GM12878 (cell line): ENCODE measurements at regions not wholly inside any gene's neighbourhood (a gene's known extent, or its start where the extent isn't known, plus 50 kb on each side); places are given as distances from the start of the nearest gene placed in this dataset.

Experiments used
- ATAC-seq: fragments of 200-7000 bp; cut with Tn5 transposase; 3 replicates; pipeline ENCODE4 v1.9.1; 2020; ENCODE audit warnings: mild to moderate bottlenecking, moderate library complexity
- BruUV-seq: library from RNA; stranded (reverse); fragments of 400-500 nt; replicated peaks from 2 replicates; lab custom pipeline; 2021; lab: Mats Ljungman, UMichigan
- CTCF ChIA-PET: fragments of 300-600 bp; sonication (Branson Sonifier 250); formaldehyde crosslinking; extraction: SDS; loops from one replicate; lab custom pipeline; 2021; ENCODE audit warnings: inconsistent platforms; lab: Yijun Ruan, JAX
- POLR2A ChIA-PET: fragments of 350-600 bp; formaldehyde crosslinking; extraction: SDS; loops from one replicate; lab custom pipeline; 2021; ENCODE audit warnings: inconsistent platforms; lab: Charles Lee
- RAD21 ChIA-PET: fragments of 300-600 bp; sonication (Branson Sonifier 250); formaldehyde crosslinking; loops from one replicate; lab custom pipeline; 2023; ENCODE audit warnings: antibody characterized with exemption; ENCODE audit not compliant: unreplicated experiment; lab: Charles Lee
- SMC1A ChIA-PET: fragments of 300-600 bp; sonication (Branson Sonifier 250); formaldehyde crosslinking; loops from one replicate; lab custom pipeline; 2023; ENCODE audit not compliant: unreplicated experiment, uncharacterized antibody; lab: Charles Lee
- DNase-seq: peaks from one replicate; pipeline ENCODE4 v3.0.0-alpha.2; 2011; ENCODE audit warnings: low read depth, low spot score
- FAIRE-seq: peaks from 3 replicates; lab custom pipeline; 2011; peaks lifted over from hg19 to GRCh38; lab: Jason Lieb, UNC
- H2AFZ ChIP-seq: 2 replicates; pipeline ENCODE4 v1.6.0; 2011; ENCODE audit warnings: low read depth, low read length, control low read depth; ENCODE audit not compliant: control insufficient read depth
- H3K27ac ChIP-seq: 2 replicates; pipeline ENCODE4 v1.5.1; 2011; ENCODE audit warnings: control low read depth; ENCODE audit not compliant: control insufficient read depth, insufficient read depth
- H3K27me3 ChIP-seq, 2 experiments: replicated peaks in 1 of 2; 2 replicates each; pipeline versions ENCODE4 v1.6.0 to v1.6.1; 2011; ENCODE audit warnings: low read length in 1 of 2; ENCODE audit not compliant: control insufficient read depth in 2 of 2, insufficient read depth in 2 of 2
- H3K36me3 ChIP-seq, 2 experiments: 2 replicates each; pipeline ENCODE4 v1.5.1; 2011; ENCODE audit warnings: low read length in 1 of 2; ENCODE audit not compliant: control insufficient read depth in 2 of 2, insufficient read depth in 2 of 2
- H3K4me1 ChIP-seq: 2 replicates; pipeline ENCODE4 v1.6.1; 2011; ENCODE audit warnings: mild to moderate bottlenecking, low read length, moderate library complexity, mixed read lengths; ENCODE audit not compliant: control insufficient read depth, insufficient read depth
- H3K4me2 ChIP-seq: 2 replicates; pipeline ENCODE4 v1.6.0; 2011; ENCODE audit warnings: control low read depth; ENCODE audit not compliant: control insufficient read depth, insufficient read depth
- H3K4me3 ChIP-seq: fragments of 200-600 bp; sonication (generic); 2 replicates; pipeline ENCODE4 v1.5.1; 2016
- H3K79me2 ChIP-seq: 2 replicates; pipeline ENCODE4 v1.6.0; 2011; ENCODE audit warnings: low read length; ENCODE audit not compliant: control insufficient read depth, insufficient read depth
- H3K9ac ChIP-seq: 2 replicates; pipeline ENCODE4 v1.8.0; 2011; ENCODE audit warnings: low read length, control low read depth, mixed read lengths; ENCODE audit not compliant: control insufficient read depth, insufficient read depth
- H3K9me3 ChIP-seq: replicated peaks from 3 replicates; pipeline ENCODE4 v1.5.1; 2011; ENCODE audit warnings: mild to moderate bottlenecking, low read length; ENCODE audit not compliant: control insufficient read depth, insufficient read depth
- H4K20me1 ChIP-seq: 2 replicates; pipeline ENCODE4 v1.6.0; 2011; ENCODE audit not compliant: control insufficient read depth, insufficient read depth
- DPF2 ChIP-seq: fragments of 450-650 bp; IDR thresholded peaks from 2 replicates; pipeline ENCODE4 v1.6.1; 2017; ENCODE audit warnings: mild to moderate bottlenecking
- IKZF1 ChIP-seq: fragments of 450-650 bp; conservative IDR thresholded peaks from 2 replicates; pipeline ENCODE4 v1.6.1; 2017; ENCODE audit warnings: antibody characterized with exemption, mild to moderate bottlenecking
- JUNB ChIP-seq: IDR thresholded peaks from 2 replicates; pipeline ENCODE4 v1.6.1; 2016; ENCODE audit warnings: antibody characterized with exemption, mild to moderate bottlenecking
- KAT2A ChIP-seq: conservative IDR thresholded peaks from 2 replicates; pipeline ENCODE4 v1.6.1; 2011; ENCODE audit warnings: low read depth, low read length; ENCODE audit not compliant: control insufficient read depth
- LARP7 ChIP-seq: fragments of 450-650 bp; IDR thresholded peaks from 2 replicates; pipeline ENCODE4 v1.6.1; 2017; ENCODE audit warnings: mild to moderate bottlenecking
- NFYA ChIP-seq: IDR thresholded peaks from 2 replicates; pipeline ENCODE4 v1.6.1; 2011; ENCODE audit warnings: low read depth, mild to moderate bottlenecking, low read length, improper control_type of control experiment, borderline replicate concordance
- RBBP5 ChIP-seq: fragments of 200-600 bp; sonication (generic); conservative IDR thresholded peaks from 2 replicates; pipeline ENCODE4 v1.6.1; 2016
- SPI1 ChIP-seq: IDR thresholded peaks from 2 replicates; pipeline ENCODE4 v1.6.1; 2011; ENCODE audit warnings: low read depth, mild to moderate bottlenecking, low read length, moderate library complexity, borderline replicate concordance; ENCODE audit not compliant: insufficient read depth
- TCF3 ChIP-seq: IDR thresholded peaks from 2 replicates; pipeline ENCODE4 v1.6.1; 2012; ENCODE audit warnings: low read depth, mild to moderate bottlenecking, low read length, borderline replicate concordance; ENCODE audit not compliant: insufficient read depth
- ZNF207 ChIP-seq: fragments of 450-650 bp; IDR thresholded peaks from 2 replicates; pipeline ENCODE4 v1.6.1; 2014; ENCODE audit warnings: antibody characterized with exemption, mild to moderate bottlenecking, borderline replicate concordance
- WGBS: methylation state at CpG from one replicate; pipeline ENCODE4 v1.1.6; 2016; ENCODE audit warnings: low lambda C conversion rate; ENCODE audit not compliant: insufficient replicate concordance, insufficient coverage; ENCODE audit errors: missing lambda C conversion rate; 5-methylcytosine and 5-hydroxymethylcytosine counted together
- in situ Hi-C: fragments of 300-500 bp; cut with MboI; formaldehyde crosslinking; loops from 9 replicates; pipeline ENCODE4 v1.14.3; 2018; ENCODE audit warnings: mixed read lengths
- intact Hi-C: fragments of 100-400 bp; cut with micrococcal nuclease; formaldehyde crosslinking; loops from one replicate; pipeline ENCODE4 v1.14.2; 2022; ENCODE audit not compliant: unreplicated experiment

DNA sequence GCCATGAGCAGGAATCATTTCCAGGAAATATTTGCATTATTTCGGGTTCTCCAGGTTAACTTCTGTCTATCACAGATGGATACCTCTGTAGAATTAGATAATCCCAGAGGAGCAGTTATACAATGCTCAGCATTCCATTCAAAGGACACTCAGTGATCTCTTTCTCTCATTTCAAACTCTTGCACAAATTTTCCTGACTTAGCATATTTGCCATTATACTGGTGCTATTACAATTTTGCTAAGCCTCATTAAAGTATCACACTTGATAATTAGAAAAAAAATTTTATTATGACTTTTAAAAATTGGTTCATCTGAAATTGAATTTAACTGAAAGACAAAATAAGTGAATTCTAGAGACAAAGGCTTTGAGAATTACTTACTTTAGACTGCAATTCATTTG lies 469.0 kb downstream of the EPHA3 start:
- in situ Hi-C loops (no loop called here), intact Hi-C loops (no loop called here)
- no peaks in the 10 kb centered on the region for H3K79me2 ChIP-seq
- no peak overlapping the region for H3K27ac ChIP-seq
- no TSS peak for BruUV-seq
- ChIA-PET SMC1A (interaction anchor here (0.9 to 2.4 kb wide), 3 partner anchors 14 to 132 kb away, joined by 3 to 8 read pairs (median 4); no protein-coding TSS in a partner anchor), CTCF (no interaction called here), POLR2A (no interaction called here), RAD21 (interaction anchor here (0.6 to 1.4 kb wide), 2 partner anchors 262 to 515 kb away, joined by 3 read pairs; no protein-coding TSS in a partner anchor)
- H3K4me3 ChIP-seq: no peak overlapping the region
- no peak overlapping the region for H2AFZ ChIP-seq
- ATAC-seq: no peak
- no peak for DNase-seq
- H3K9ac ChIP-seq: no peak overlapping the region
- no peaks in the 10 kb centered on the region for H3K27me3 ChIP-seq
- no peaks in the 10 kb centered on the region for H3K9me3 ChIP-seq
- no peak overlapping the region for H3K4me2 ChIP-seq
- FAIRE-seq: no peak
- H4K20me1 ChIP-seq: no peaks in the 10 kb centered on the region
- H3K4me1 ChIP-seq: no peaks in the 10 kb centered on the region
- 0% methylated on average over 1 of the region's 1 CpG for WGBS
- TF ChIP-seq SPI1 (no peak), LARP7 (no peak), ZNF207 (no peak), IKZF1 (no peak), TCF3 (no peak), RBBP5 (no peak), JUNB (no peak), KAT2A (no peak), NFYA (no peak), DPF2 (no peak)
- H3K36me3 ChIP-seq: no peaks in the 10 kb centered on the region
